ENCODE measurements at regions not wholly inside any gene's neighbourhood (a gene's known extent, or its start where the extent isn't known, plus 50 kb on each side); places are given as distances from the start of the nearest gene placed in this dataset.
A peak's percentile ranks its signal among the peaks of the same experiment; 100 is the strongest.

GRCh38 chr4:22921936-22922335 is 229.2 kb downstream of the GBA3 start:
- Histone ChIP-seq H3K27ac (ENCODE audit: low read length) (no peak overlapping the region), H3K9me2 (replicated peaks; ENCODE audit: insufficient read depth, low read length) (no peaks in the 10 kb centered on the region), H2AFZ (ENCODE audit: low read length) (no peak overlapping the region), H4K20me1 (ENCODE audit: insufficient read depth, low read length) (no peaks in the 10 kb centered on the region), H3K4me2 (ENCODE audit: low read depth, low read length) (no peak overlapping the region), H3K79me2 (ENCODE audit: low read length) (no peaks in the 10 kb centered on the region), H3K27me3 (replicated peaks; ENCODE audit: insufficient read depth, low read length) (no peaks in the 10 kb centered on the region), H3K9me3 (replicated peaks; ENCODE audit: insufficient read depth, low read length) (no peaks in the 10 kb centered on the region), H3K4me1 (ENCODE audit: low read length) (no peaks in the 10 kb centered on the region), H3K36me3 (replicated peaks; ENCODE audit: insufficient read depth, low read length) (no peaks in the 10 kb centered on the region), H3F3A (ENCODE audit: insufficient read depth, low read length) (no peaks in the 10 kb centered on the region), H3K4me3 (ENCODE audit: low read length) (no peak overlapping the region), H3K9ac (ENCODE audit: low read length) (no peak overlapping the region)
- DNase-seq = no peak
- no peak for TF ChIP-seq EZH2 (optimal IDR thresholded peaks at IDR 0.05; ENCODE audit: low read depth, low read length)

GRCh38 chr4:22911285-22911684 is 218.5 kb downstream of the GBA3 start:
- no peak overlapping the region for H3K4me3 ChIP-seq (ENCODE audit: low read length)
- no peak overlapping the region for H3K9ac ChIP-seq (ENCODE audit: low read length)
- H3K27me3 ChIP-seq (replicated peaks; ENCODE audit: insufficient read depth, low read length) = no peaks in the 10 kb centered on the region
- peaks cover 13% of the 10 kb centered on the region for H3K4me1 ChIP-seq (ENCODE audit: low read length)
- H3K79me2 ChIP-seq (ENCODE audit: low read length) = no peaks in the 10 kb centered on the region
- H3K4me2 ChIP-seq (ENCODE audit: low read depth, low read length) = no peak overlapping the region
- H3K9me2 ChIP-seq (replicated peaks; ENCODE audit: insufficient read depth, low read length) = no peaks in the 10 kb centered on the region
- no peaks in the 10 kb centered on the region for H4K20me1 ChIP-seq (ENCODE audit: insufficient read depth, low read length)
- H3K36me3 ChIP-seq (replicated peaks; ENCODE audit: insufficient read depth, low read length) = no peaks in the 10 kb centered on the region
- peak; percentile 52 for DNase-seq
- H3F3A ChIP-seq (ENCODE audit: insufficient read depth, low read length) = no peaks in the 10 kb centered on the region
- no peak overlapping the region for H2AFZ ChIP-seq (ENCODE audit: low read length)
- TF ChIP-seq EZH2 (optimal IDR thresholded peaks at IDR 0.05; ENCODE audit: low read depth, low read length) (no peak), CTCF (IDR thresholded peaks at IDR 0.05; ENCODE audit: low read length) (no peak), EZH2phosphoT487 (IDR thresholded peaks at IDR 0.05; ENCODE audit: low read length) (no peak)
- no peaks in the 10 kb centered on the region for H3K9me3 ChIP-seq (replicated peaks; ENCODE audit: insufficient read depth, low read length)
- H3K27ac ChIP-seq (ENCODE audit: low read length) = no peak overlapping the region

GRCh38 chr4:22910200-22910599 is 217.5 kb downstream of the GBA3 start:
- no peaks in the 10 kb centered on the region for H3K9me2 ChIP-seq (replicated peaks; ENCODE audit: insufficient read depth, low read length)
- no peaks in the 10 kb centered on the region for H3K36me3 ChIP-seq (replicated peaks; ENCODE audit: insufficient read depth, low read length)
- H4K20me1 ChIP-seq (ENCODE audit: insufficient read depth, low read length) = no peaks in the 10 kb centered on the region
- H3K27ac ChIP-seq (ENCODE audit: low read length) = no peak overlapping the region
- H3K4me2 ChIP-seq (ENCODE audit: low read depth, low read length) = no peak overlapping the region
- no peaks in the 10 kb centered on the region for H3K9me3 ChIP-seq (replicated peaks; ENCODE audit: insufficient read depth, low read length)
- TF ChIP-seq EZH2 (optimal IDR thresholded peaks at IDR 0.05; ENCODE audit: low read depth, low read length) = no peak
- TF ChIP-seq CTCF (IDR thresholded peaks at IDR 0.05; ENCODE audit: low read length) = no peak
- TF ChIP-seq EZH2phosphoT487 (IDR thresholded peaks at IDR 0.05; ENCODE audit: low read length) = no peak
- H3K79me2 ChIP-seq (ENCODE audit: low read length) = no peaks in the 10 kb centered on the region
- DNase-seq = no peak
- H3K9ac ChIP-seq (ENCODE audit: low read length) = no peak overlapping the region
- H3F3A ChIP-seq (ENCODE audit: insufficient read depth, low read length) = no peaks in the 10 kb centered on the region
- H3K27me3 ChIP-seq (replicated peaks; ENCODE audit: insufficient read depth, low read length) = no peaks in the 10 kb centered on the region
- peaks cover 13% of the 10 kb centered on the region for H3K4me1 ChIP-seq (ENCODE audit: low read length)
- H2AFZ ChIP-seq (ENCODE audit: low read length) = no peak overlapping the region
- H3K4me3 ChIP-seq (ENCODE audit: low read length) = no peak overlapping the region

- H2AFZ ChIP-seq (ENCODE audit: low read length) = no peak overlapping the region
- TF ChIP-seq EZH2 (optimal IDR thresholded peaks at IDR 0.05; ENCODE audit: low read depth, low read length) (no peak), EZH2phosphoT487 (IDR thresholded peaks at IDR 0.05; ENCODE audit: low read length) (no peak), CTCF (IDR thresholded peaks at IDR 0.05; ENCODE audit: low read length) (no peak)
- no peak overlapping the region for H3K4me2 ChIP-seq (ENCODE audit: low read depth, low read length)
- no peak overlapping the region for H3K9ac ChIP-seq (ENCODE audit: low read length)
- no peak overlapping the region for H3K4me3 ChIP-seq (ENCODE audit: low read length)
- H3F3A ChIP-seq (ENCODE audit: insufficient read depth, low read length) = no peaks in the 10 kb centered on the region
- no peaks in the 10 kb centered on the region for H3K9me2 ChIP-seq (replicated peaks; ENCODE audit: insufficient read depth, low read length)
- no peaks in the 10 kb centered on the region for H3K9me3 ChIP-seq (replicated peaks; ENCODE audit: insufficient read depth, low read length)
- H3K27ac ChIP-seq (ENCODE audit: low read length) = no peak overlapping the region
- no peaks in the 10 kb centered on the region for H3K79me2 ChIP-seq (ENCODE audit: low read length)
- no peaks in the 10 kb centered on the region for H3K36me3 ChIP-seq (replicated peaks; ENCODE audit: insufficient read depth, low read length)
- no peaks in the 10 kb centered on the region for H4K20me1 ChIP-seq (ENCODE audit: insufficient read depth, low read length)
- peaks cover 5% of the 10 kb centered on the region for H3K4me1 ChIP-seq (ENCODE audit: low read length)
- no peaks in the 10 kb centered on the region for H3K27me3 ChIP-seq (replicated peaks; ENCODE audit: insufficient read depth, low read length)
- DNase-seq = no peak
Measured at GRCh38 chr4:22906045-22906444, 213.3 kb downstream of the GBA3 start.
